Heart left ventricle (tissue), 13 donors: ENCODE measurements at regions not wholly inside any gene's neighbourhood (a gene's known extent, or its start where the extent isn't known, plus 50 kb on each side); places are given as distances from the start of the nearest gene placed in this dataset.

Experiments used
- POLR2A ChIP-seq, 2 donors: fragments of 450-650 bp; IDR thresholded peaks; one replicate each; pipeline ENCODE4 v1.6.1; 2017; ENCODE audit warnings: antibody characterized with exemption in 2 of 2, mild to moderate bottlenecking in 2 of 2, moderate library complexity in 2 of 2
- TF ChIP-seq, protein P1 (sequence below), 12 donors: fragments of 200-600 bp; sonication (generic) in 4 of 12; IDR thresholded peaks; one replicate each; pipeline versions ENCODE4 v1.5.0 to v1.8.0; 2018 to 2022; ENCODE audit warnings: antibody characterized with exemption in 12 of 12, mild to moderate bottlenecking in 5 of 12
- donor health status: ischemic (EF 13 %, LVEDD 7.1; RV severe dilation, severe dysfunction).
- donor health status: DM: no; HTN: yes; CAD: no.
- donor health status: DM: no; HTN: no; CAD: no.
- donor health status: ischemic (EF 25% LVEDD 6.9; RV normal size, moderate dysfunction).
- donor health status: ischemic (EF 25% LVEDD 5.7; RV mildly dilated, moderate dysfunction).
- donor health status: ischemic (EF 35%, LVEDD 5.7; RV mildly dilated, moderate dysfunction).
- donor health status: nonischemic (EF 11% LVEDD 7.7; RV severe dilation, severe dysfunction).
- donor health status: DM: yes; HTN: yes; CAD: no.
- donor health status: PGD.
- donor health status: ischemic (EF 29% LVEDD 5.4; RV normal size, mild dysfunction).
- donor health status: nonischemic (EF 23%, LVEDD 6.1; RV moderate dilation, normal function).

DNA sequence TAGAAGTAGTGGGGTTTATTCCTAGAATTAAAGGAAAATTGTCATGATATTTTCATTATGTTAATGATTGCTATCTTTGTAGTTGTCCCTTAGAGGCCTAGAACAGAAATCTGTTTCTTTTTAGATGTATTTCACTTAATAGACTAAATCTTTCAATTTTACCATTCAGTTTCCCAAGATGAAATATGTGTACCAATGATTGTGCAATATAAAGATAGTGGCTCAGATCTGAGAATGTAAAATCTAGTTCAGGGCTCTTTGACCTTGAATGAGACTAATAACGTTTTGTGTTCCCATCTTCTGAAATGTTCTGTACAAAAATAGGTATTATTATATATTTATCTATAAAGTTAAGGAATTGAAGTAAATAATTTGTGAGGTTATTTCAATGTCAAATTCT lies 947.9 kb downstream of the DTWD2 start:
- TF ChIP-seq, protein P1, sequence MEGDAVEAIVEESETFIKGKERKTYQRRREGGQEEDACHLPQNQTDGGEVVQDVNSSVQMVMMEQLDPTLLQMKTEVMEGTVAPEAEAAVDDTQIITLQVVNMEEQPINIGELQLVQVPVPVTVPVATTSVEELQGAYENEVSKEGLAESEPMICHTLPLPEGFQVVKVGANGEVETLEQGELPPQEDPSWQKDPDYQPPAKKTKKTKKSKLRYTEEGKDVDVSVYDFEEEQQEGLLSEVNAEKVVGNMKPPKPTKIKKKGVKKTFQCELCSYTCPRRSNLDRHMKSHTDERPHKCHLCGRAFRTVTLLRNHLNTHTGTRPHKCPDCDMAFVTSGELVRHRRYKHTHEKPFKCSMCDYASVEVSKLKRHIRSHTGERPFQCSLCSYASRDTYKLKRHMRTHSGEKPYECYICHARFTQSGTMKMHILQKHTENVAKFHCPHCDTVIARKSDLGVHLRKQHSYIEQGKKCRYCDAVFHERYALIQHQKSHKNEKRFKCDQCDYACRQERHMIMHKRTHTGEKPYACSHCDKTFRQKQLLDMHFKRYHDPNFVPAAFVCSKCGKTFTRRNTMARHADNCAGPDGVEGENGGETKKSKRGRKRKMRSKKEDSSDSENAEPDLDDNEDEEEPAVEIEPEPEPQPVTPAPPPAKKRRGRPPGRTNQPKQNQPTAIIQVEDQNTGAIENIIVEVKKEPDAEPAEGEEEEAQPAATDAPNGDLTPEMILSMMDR (IDR thresholded peaks at IDR 0.05) = no peak
- TF ChIP-seq POLR2A (IDR thresholded peaks at IDR 0.05) = no peak
